H9 (cell line): ENCODE measurements at regions not wholly inside any gene's neighbourhood (a gene's known extent, or its start where the extent isn't known, plus 50 kb on each side); places are given as distances from the start of the nearest gene placed in this dataset.

ENCODE experiments used
- DNase-seq: peaks from one replicate; pipeline ENCODE4 v3.0.0-alpha.2; 2017
- H2AFZ ChIP-seq: one replicate; pipeline ENCODE4 v1.6.1; 2013; ENCODE audit warnings: mild to moderate bottlenecking, low read length, control low read depth, moderate library complexity
- H2AK5ac ChIP-seq: 2 replicates; pipeline ENCODE4 v1.6.1; 2013; ENCODE audit warnings: low read length, control low read depth, mixed read lengths; ENCODE audit not compliant: insufficient read length
- H2BK120ac ChIP-seq: one replicate; pipeline ENCODE4 v1.6.1; 2013; ENCODE audit warnings: low read depth, mild to moderate bottlenecking, low read length, control low read depth, inconsistent platforms; ENCODE audit not compliant: poor library complexity, severe bottlenecking
- H2BK12ac ChIP-seq: 2 replicates; pipeline ENCODE4 v1.6.1; 2013; ENCODE audit warnings: low read length, control low read depth, mixed read lengths, low read depth; ENCODE audit not compliant: insufficient read length
- H2BK15ac ChIP-seq: 2 replicates; pipeline ENCODE4 v1.6.1; 2013; ENCODE audit warnings: low read depth, low read length, control low read depth
- H2BK20ac ChIP-seq: one replicate; pipeline ENCODE4 v1.6.1; 2013; ENCODE audit warnings: low read depth, mild to moderate bottlenecking, low read length, control low read depth, inconsistent platforms; ENCODE audit not compliant: poor library complexity, severe bottlenecking
- H2BK5ac ChIP-seq: 2 replicates; pipeline ENCODE4 v1.6.1; 2013; ENCODE audit warnings: low read length, control low read depth, mixed read lengths; ENCODE audit not compliant: insufficient read length
- H3K14ac ChIP-seq: 2 replicates; pipeline ENCODE4 v1.6.1; 2013; ENCODE audit warnings: low read length, control low read depth; ENCODE audit not compliant: insufficient read depth
- H3K18ac ChIP-seq: 2 replicates; pipeline ENCODE4 v1.6.1; 2013; ENCODE audit warnings: low read depth, mild to moderate bottlenecking, mixed read lengths, low read length, control low read depth; ENCODE audit not compliant: insufficient read length
- H3K23ac ChIP-seq: 2 replicates; pipeline ENCODE4 v1.6.1; 2013; ENCODE audit warnings: low read length, control low read depth, mixed read lengths, low read depth; ENCODE audit not compliant: insufficient read length
- H3K23me2 ChIP-seq: 2 replicates; pipeline ENCODE4 v1.6.1; 2013; ENCODE audit warnings: low read depth, mild to moderate bottlenecking, mixed read lengths, low read length, control low read depth; ENCODE audit not compliant: insufficient read length, poor library complexity, severe bottlenecking
- H3K27ac ChIP-seq: 2 replicates; pipeline ENCODE4 v1.5.1; 2013; ENCODE audit warnings: low read length, control low read depth, mixed read lengths, low read depth; ENCODE audit not compliant: insufficient read length
- H3K27me3 ChIP-seq: 2 replicates; pipeline ENCODE4 v1.6.1; 2013; ENCODE audit warnings: low read length, control low read depth, inconsistent platforms; ENCODE audit not compliant: insufficient read depth
- H3K4ac ChIP-seq: 2 replicates; pipeline ENCODE4 v1.6.1; 2013; ENCODE audit warnings: low read depth, mild to moderate bottlenecking, control low read depth, inconsistent platforms, low read length, moderate library complexity
- H3K4me1 ChIP-seq: 2 replicates; pipeline ENCODE4 v1.6.1; 2013; ENCODE audit warnings: low read length, control low read depth, inconsistent platforms; ENCODE audit not compliant: insufficient read depth
- H3K4me2 ChIP-seq: 2 replicates; pipeline ENCODE4 v1.6.1; 2013; ENCODE audit warnings: low read length, control low read depth, mixed read lengths; ENCODE audit not compliant: insufficient read length, insufficient read depth
- H3K56ac ChIP-seq: 2 replicates; pipeline ENCODE4 v1.6.1; 2013; ENCODE audit warnings: low read depth, mild to moderate bottlenecking, mixed read lengths, low read length, control low read depth; ENCODE audit not compliant: insufficient read length
- H3K79me1 ChIP-seq: 2 replicates; pipeline ENCODE4 v1.6.1; 2013; ENCODE audit warnings: low read depth, mild to moderate bottlenecking, moderate library complexity, low read length, control low read depth, inconsistent platforms; ENCODE audit not compliant: insufficient read depth, poor library complexity, severe bottlenecking
- H3K79me2 ChIP-seq: 2 replicates; pipeline ENCODE4 v1.6.1; 2013; ENCODE audit warnings: low read length, control low read depth, inconsistent platforms; ENCODE audit not compliant: insufficient read depth
- H3K9ac ChIP-seq: 2 replicates; pipeline ENCODE4 v1.6.1; 2013; ENCODE audit warnings: low read length, control low read depth, mixed read lengths; ENCODE audit not compliant: insufficient read length; ENCODE audit errors: extremely low read depth
- H3K9me3 ChIP-seq: one replicate; pipeline ENCODE4 v1.6.1; 2013; ENCODE audit warnings: low read depth, low read length, inconsistent platforms; ENCODE audit not compliant: control insufficient read depth
- H3T11ph ChIP-seq: one replicate; pipeline ENCODE4 v1.6.1; 2013; ENCODE audit warnings: mild to moderate bottlenecking, low read length, control low read depth, inconsistent platforms
- H4K20me1 ChIP-seq: one replicate; pipeline ENCODE4 v1.6.1; 2013; ENCODE audit not compliant: control insufficient read depth, insufficient read length, insufficient read depth
- H4K5ac ChIP-seq: 2 replicates; pipeline ENCODE4 v1.6.1; 2013; ENCODE audit warnings: low read depth, mild to moderate bottlenecking, mixed read lengths, low read length, control low read depth; ENCODE audit not compliant: insufficient read length
- H4K8ac ChIP-seq: replicated peaks from 2 replicates; pipeline ENCODE4 v1.6.1; 2013; ENCODE audit warnings: low read length, control low read depth, mixed read lengths, low read depth; ENCODE audit not compliant: insufficient read length
- H4K91ac ChIP-seq: 2 replicates; pipeline ENCODE4 v1.6.1; 2013; ENCODE audit warnings: low read depth, mild to moderate bottlenecking, moderate library complexity, mixed read lengths, low read length, control low read depth; ENCODE audit not compliant: insufficient read length
- H3K27ac Mint-ChIP-seq, 3 experiments: 2 replicates in 2 of 3; 3 replicates in 1 of 3; pipeline ENCODE4 v1.8.0; 2020 to 2021; ENCODE audit warnings: mixed read lengths in 3 of 3, mild to moderate bottlenecking in 1 of 3, moderate library complexity in 1 of 3
- H3K27me3 Mint-ChIP-seq: 2 replicates; pipeline ENCODE4 v1.8.0; 2021; ENCODE audit warnings: low read depth, mild to moderate bottlenecking, moderate library complexity, mixed read lengths
- H3K36me3 Mint-ChIP-seq, 3 experiments: 2 replicates in 2 of 3; 3 replicates in 1 of 3; pipeline ENCODE4 v1.8.0; 2020 to 2021; ENCODE audit warnings: low read depth in 3 of 3, mixed read lengths in 3 of 3; ENCODE audit not compliant: insufficient read depth in 1 of 3
- H3K4me1 Mint-ChIP-seq, 2 experiments: 2 replicates each; pipeline ENCODE4 v1.8.0; 2020; ENCODE audit warnings: mixed read lengths in 2 of 2
- H3K4me3 Mint-ChIP-seq, 2 experiments: 2 replicates in 1 of 2; 3 replicates in 1 of 2; pipeline ENCODE4 v1.8.0; 2020 to 2021; ENCODE audit warnings: mild to moderate bottlenecking in 2 of 2, mixed read lengths in 2 of 2, moderate library complexity in 1 of 2
- H3K9me3 Mint-ChIP-seq, 2 experiments: 2 replicates in 1 of 2; 3 replicates in 1 of 2; pipeline ENCODE4 v1.8.0; 2020; ENCODE audit warnings: mild to moderate bottlenecking in 2 of 2, mixed read lengths in 2 of 2, moderate library complexity in 1 of 2
- WGBS: extraction: QIAGEN DNeasy Blood & Tissue Kit; methylation state at CpG from one replicate; pipeline ENCODE4 v1.1.7; 2013; ENCODE audit warnings: missing lambda C conversion rate, low lambda C conversion rate, mixed read lengths; ENCODE audit not compliant: insufficient read length; ENCODE audit errors: extremely low coverage; 5-methylcytosine and 5-hydroxymethylcytosine counted together
- TF ChIP-seq, protein P1 (sequence below): fragments of 200-600 bp; sonication (generic); conservative IDR thresholded peaks from 3 replicates; pipeline ENCODE4 v1.8.0; 2021; ENCODE audit warnings: antibody characterized with exemption, mild to moderate bottlenecking

DNA sequence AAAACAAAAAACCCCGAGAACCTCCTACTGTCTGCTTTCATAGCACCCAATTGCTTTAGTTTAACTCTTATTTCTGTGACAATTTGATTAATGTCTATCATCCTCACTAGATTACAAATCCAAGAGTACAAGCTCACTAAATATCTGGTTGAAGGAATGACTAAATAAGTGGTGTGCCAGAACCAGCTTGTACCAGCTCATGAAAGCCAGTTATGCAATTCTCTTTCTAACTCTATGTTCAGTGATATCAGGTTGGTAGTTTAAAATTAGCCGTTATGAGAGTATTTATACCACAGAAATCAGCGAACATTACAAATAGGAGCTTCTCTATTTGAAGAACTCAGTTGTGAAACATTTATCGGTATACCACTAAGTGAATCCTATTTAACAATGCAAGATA lies 137.2 kb upstream of the MITF start:
- Mint-ChIP-seq H3K9me3 (peaks cover 3 to 7% of the 10 kb centered on the region in 2 experiments; a peak in 4 of 5 replicates), H3K36me3 (peaks cover 0 to 3% (median 2%) of the 10 kb centered on the region in 3 experiments; a peak in 1 of 7 replicates), H3K4me3 (no peak overlapping the region), H3K27ac (no peak overlapping the region), H3K4me1 (peaks cover 0 to 5% of the 10 kb centered on the region in 2 experiments; a peak in 1 of 4 replicates), H3K27me3 (peaks cover 18% of the 10 kb centered on the region)
- Histone ChIP-seq H3K9ac (no peak overlapping the region), H2AK5ac (no peak overlapping the region), H3K4ac (no peak overlapping the region), H3K4me1 (no peaks in the 10 kb centered on the region), H3K4me2 (no peak overlapping the region), H3K18ac (no peak overlapping the region), H2BK12ac (no peak overlapping the region), H4K8ac (no peak overlapping the region), H4K20me1 (no peaks in the 10 kb centered on the region), H3K27ac (no peak overlapping the region), H3K23me2 (no peaks in the 10 kb centered on the region), H3K79me1 (no peaks in the 10 kb centered on the region), H4K5ac (no peak overlapping the region), H4K91ac (no peak overlapping the region), H2BK120ac (no peak overlapping the region), H2BK20ac (no peak overlapping the region), H3K23ac (no peak overlapping the region), H3T11ph (no peak overlapping the region), H3K9me3 (no peaks in the 10 kb centered on the region), H3K79me2 (no peaks in the 10 kb centered on the region), H3K27me3 (no peaks in the 10 kb centered on the region), H2AFZ (no peak overlapping the region), H3K56ac (no peak overlapping the region), H2BK15ac (no peak overlapping the region), H3K14ac (no peak overlapping the region), H2BK5ac (no peak overlapping the region)
- TF ChIP-seq, protein P1, sequence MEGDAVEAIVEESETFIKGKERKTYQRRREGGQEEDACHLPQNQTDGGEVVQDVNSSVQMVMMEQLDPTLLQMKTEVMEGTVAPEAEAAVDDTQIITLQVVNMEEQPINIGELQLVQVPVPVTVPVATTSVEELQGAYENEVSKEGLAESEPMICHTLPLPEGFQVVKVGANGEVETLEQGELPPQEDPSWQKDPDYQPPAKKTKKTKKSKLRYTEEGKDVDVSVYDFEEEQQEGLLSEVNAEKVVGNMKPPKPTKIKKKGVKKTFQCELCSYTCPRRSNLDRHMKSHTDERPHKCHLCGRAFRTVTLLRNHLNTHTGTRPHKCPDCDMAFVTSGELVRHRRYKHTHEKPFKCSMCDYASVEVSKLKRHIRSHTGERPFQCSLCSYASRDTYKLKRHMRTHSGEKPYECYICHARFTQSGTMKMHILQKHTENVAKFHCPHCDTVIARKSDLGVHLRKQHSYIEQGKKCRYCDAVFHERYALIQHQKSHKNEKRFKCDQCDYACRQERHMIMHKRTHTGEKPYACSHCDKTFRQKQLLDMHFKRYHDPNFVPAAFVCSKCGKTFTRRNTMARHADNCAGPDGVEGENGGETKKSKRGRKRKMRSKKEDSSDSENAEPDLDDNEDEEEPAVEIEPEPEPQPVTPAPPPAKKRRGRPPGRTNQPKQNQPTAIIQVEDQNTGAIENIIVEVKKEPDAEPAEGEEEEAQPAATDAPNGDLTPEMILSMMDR, result no peak
- WGBS, result no CpG with 5 or more reads among the region's 4 CpGs
- DNase-seq, result no peak
